ENCODE measurements at regions not wholly inside any gene's neighbourhood (a gene's known extent, or its start where the extent isn't known, plus 50 kb on each side); places are given as distances from the start of the nearest gene placed in this dataset.
"Not testable (repeated sequence)": the region's sequence is repeated elsewhere in the genome, so short reads cannot be mapped to it uniquely, and the experiment has no call there.

DNA sequence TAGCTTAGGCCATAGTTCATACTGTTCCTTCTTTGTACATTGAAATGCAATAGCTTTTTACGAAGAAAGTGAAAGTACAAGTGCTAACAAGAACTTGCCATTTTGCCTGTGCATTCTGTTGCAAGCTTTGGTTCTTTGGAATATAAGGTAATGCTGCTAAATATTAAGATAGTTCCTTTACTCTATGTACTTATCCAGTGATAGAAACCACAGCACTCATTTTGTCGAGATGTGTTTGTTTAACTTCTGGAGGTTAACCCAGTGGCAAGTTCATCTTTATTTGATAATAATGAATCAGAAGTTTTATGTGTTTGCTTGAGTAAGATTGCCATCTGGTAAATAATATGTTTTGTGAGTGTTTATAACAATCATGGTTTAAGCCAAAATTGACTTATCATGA is 373.1 kb upstream of the FANCL start:
- no peak for DNase-seq

DNA sequence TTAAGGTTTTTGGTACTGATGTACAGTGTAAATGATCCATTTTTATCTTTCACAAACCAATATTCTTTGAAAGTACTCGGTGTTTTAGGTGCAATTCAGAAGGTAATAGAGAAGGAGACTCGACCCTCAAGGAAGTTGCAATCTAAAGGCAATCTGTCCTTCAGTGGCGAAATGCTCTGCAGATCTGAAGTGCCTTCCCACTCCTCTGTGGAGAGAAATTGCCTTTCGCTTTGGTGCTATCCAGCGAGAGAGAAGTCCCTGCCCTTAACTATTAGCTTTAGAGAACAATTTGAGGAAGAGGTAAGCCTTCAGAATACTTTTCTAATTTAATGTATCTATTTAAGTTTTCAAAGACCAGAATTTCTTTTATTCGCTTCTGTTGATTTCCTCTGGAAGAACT is 371.8 kb upstream of the FANCL start:
- no peak for DNase-seq

DNA sequence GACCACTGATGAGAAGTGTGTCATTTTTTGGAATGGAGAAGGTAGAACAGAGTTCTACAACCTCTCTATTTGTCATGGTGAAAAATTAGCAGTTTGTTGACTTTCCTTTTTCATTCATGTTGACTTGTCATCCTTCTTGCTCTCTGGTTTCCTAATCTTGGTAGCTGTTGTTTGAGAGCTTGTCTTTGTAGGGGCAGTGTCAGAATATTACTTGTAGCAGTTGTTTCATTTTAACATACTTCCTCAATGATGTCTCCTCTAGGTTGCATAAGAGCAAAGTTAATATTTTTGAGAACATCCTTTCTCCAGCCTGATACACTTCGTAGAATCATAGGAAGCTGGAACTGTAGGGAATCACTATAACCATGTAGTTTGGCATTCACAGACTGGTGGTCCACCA is 368.2 kb upstream of the FANCL start:
- no peak for DNase-seq

DNA sequence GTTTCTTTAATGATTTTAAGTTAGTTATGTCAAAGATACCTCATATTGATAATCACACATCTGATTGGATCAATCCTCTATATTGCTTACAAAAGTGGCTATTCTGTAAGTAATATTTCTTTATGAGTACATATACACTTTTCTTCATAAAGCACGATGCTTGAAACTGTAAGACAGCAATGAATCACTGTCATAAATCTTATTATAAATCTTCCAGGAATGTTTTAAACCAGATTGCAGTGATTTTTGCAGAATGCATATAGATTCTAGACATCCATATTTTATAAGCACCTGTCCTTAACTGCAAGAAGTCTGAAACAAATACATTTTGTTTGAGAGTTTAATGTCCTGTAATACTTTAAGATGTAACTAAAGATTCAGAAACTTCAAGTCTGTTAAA is 367.0 kb upstream of the FANCL start:
- no peak for DNase-seq

DNA sequence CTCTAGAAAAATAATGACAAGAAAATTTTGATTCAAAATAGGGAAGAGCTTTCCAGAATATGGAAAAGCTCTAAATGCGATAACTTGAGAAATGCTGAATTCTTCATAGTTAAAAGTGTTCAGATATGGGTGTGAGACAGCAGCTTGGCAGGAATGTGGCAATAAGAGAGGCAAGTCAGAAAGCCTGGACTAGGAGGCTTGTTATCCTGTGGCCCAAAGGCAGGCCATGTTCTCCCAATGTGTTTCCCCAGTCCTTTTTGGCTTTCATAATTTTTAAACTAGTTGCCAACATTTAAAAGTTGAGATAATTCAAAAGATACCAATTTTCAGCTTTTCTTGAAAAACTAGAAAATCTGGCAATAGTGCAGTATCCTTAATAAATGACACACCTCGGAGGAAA is 366.3 kb upstream of the FANCL start:
- no peak for DNase-seq

DNA sequence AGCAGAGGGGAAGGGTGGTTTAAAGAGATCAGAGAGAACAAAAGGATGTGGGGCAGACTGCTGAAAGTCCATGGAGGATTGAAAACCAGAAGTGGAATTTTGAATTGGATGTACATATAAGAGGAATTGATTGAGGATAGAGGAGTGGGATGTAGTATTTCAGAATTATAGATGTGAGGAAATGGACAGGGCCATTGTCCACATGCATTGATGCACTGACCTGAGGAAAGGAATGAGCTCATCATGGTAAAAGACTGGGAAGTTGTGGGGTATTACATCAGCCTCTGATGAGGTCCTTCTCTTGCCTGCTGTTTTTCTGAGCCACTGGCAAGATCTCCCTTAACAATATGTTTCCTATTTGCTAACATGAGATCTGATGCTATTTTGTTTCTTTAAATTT is 365.7 kb upstream of the FANCL start:
- DNase-seq = peak; percentile 49

DNA sequence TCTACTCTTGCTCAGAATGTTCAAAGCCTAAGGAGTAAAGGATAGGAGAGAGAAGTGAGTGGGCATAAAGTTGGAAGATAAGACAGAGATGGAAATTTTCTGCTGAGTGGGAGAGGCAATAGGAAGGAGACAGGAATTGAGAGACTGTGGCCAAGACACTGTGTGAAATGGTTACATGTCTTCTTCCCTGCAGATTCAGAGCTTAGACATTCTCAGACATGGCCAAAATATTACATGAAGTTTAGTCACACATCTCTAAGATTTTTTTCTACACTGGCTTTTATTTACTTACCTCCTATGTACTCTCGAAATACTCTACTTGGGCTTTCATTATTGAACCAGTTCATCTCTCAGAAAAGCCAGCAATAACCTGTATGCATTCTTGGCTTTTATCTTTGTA is 363.0 kb upstream of the FANCL start:
- no peak for DNase-seq

DNA sequence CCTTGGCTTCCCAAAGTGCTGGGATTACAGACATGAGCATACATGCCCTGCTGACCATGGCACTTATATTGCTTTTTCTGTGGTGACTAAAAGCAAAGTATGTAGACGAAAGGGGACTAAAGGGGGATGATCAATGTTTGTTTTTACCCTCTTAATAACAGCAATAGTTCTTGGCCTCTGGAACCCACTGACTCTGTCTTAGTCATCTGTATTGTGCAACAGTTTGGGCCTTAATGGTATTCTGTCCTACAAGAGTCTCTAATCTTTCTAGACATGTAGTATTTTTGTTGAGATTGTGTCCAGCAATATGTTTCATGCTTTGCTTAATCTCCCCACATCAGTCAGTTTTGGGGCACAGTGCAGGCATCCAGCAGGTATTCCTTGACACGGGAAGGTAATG is 359.9 kb upstream of the FANCL start:
- DNase-seq = peak; percentile 19

DNA sequence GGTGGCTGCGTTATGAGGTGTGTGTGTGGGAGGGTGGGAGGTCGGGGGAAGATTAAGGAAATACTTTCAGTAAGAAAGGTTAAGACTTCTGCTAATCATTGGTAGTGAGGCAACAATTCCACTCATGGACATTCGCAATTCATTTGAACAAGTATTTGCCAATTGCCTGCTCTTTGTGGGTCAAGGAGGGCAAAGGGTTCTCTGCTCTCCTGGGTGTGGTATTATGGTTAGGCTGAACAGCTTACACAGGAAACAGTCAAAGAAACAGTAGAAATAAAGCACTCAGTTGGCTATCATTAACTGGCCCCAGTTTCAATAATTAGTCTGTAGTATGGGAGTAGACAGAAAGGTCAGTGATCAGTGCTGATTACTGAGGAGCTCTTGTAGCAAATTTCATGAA is 357.0 kb upstream of the FANCL start:
- DNase-seq = no peak

DNA sequence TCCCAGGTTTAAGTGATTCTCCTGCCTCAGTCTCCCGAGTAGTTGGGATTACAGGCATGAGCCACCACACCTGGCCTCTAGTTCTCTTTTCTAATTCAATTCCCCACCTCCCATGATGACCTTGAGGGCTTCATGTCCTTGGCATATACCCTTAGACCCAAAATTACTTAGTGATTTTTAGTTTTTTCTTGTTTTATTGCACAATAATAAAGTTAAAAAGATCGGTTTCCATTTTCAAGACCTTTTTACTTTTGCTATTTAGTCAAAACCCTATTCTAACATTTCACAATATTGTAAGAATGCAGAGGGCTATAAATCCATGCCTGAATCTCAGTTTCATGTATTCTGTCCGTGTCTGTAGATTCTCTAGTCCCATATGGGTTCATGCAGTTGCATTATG is 354.6 kb upstream of the FANCL start:
- DNase-seq = no peak

DNA sequence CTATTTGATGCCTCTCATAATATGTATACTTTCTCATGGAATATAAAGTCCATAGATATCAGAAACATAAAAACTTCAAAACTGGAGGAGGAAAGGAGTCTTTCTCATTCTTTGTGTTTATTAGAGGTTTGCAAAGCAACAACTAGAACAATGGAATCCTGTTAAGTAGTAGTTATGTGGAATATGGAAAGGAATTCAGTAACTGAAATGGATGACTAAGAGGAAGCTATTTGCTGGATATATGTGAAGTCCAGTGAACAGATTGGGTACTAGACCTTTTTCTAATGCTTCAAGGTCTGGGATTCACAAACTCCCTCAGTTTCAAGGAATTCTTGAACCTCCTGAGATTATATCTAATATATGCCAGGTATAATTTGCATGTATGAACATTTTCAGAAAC is 353.6 kb upstream of the FANCL start:
- DNase-seq = peak; percentile 14

DNA sequence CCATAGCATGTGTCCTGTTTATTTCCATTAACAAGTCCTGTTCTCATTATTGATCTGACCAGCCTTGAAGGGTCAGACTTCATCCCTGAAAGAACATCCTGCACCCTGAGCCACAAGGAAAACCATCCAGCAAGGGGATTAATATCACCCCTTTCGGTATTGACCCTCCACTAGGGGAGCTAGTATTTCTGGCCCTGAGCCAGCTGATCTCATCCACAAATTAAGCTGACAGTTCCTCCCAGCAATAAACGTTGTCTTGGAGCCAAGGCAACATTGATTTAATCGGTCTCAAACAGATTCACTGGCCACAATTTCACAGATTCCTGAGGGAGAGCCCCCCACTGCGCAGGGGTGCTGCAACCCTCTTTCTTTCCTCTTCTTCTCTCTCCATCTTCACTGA is 353.1 kb upstream of the FANCL start:
- DNase-seq = peak; percentile 15

DNA sequence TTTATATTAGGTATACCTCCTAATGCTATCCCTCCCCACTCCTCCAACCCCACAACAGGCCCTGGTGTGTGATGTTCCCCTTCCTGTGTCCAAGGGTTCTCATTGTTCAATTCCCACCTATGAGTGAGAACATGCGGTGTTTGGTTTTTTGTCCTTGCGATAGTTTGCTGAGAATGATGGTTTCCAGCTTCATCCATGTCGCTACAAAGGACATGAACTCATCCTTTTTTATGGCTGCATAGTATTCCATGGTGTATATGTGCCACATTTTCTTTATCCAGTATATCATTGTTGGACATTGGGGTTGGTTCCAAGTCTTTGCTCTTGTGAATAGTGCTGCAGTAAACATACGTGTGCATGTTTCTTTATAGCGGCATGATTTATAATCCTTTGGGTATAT is 345.1 kb upstream of the FANCL start:
- not testable (repeated sequence) for DNase-seq

DNA sequence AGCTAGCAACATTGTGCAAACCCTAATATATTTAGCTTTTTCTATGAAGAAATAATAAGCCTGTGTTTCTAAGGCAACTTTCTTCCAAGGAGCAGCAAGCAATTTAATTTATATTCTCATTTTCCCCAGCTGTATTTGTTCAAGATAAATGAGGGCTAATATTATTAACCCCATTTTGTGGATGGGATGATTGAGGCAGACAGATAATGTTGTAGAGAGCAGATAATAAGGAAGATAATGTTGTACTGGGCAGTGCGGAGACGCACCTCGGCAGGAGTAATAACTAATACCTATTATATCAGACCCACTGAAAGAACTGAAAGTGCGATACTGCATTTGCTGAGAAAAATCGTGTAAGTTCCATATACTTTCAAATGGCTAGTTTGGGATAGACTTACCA is 344.1 kb upstream of the FANCL start:
- no peak for DNase-seq

DNA sequence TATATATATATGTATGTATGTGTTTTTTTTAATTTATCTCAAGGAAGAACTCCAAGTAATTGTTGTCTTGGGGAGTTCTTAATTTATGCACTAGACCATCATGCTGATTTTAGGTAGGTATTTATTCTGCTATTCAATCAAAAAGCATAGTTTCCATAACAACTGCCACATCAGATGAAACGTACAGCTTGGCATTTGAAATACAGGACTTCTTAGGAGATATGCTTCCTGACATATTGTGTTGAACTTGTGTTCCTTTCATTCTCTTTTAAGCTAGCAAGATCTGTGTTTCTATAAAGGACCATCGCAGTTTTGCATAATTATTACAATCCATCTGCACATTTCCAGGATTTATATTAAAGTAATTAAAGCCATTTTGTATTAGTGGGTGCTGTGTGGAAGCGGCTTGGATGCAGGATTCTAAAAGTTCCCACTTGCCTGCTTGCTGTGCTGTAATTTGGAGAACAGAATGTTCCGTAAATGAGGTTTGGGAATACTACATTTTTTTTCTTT is 343.5 kb upstream of the FANCL start:
- DNase-seq = no peak

DNA sequence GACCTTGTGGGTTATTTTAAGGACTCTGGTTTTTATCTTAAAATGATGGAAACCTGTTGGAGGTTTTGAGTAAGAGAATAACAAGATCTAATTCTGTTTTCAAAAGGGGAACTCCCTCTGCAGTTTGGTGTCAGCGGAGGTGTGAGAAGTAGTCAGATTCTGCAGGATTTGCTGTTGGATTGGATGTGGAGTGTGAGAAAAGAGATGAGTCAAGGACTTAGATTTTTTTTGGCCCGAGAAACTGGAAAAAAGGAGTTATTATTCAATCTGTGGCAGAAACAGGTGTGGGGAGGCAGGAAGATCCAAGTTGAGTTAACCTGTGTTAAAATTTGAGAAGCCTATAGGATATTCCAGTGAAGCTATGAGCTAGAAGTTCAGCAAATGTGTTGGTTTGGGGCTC is 337.2 kb upstream of the FANCL start:
- no peak for DNase-seq

DNA sequence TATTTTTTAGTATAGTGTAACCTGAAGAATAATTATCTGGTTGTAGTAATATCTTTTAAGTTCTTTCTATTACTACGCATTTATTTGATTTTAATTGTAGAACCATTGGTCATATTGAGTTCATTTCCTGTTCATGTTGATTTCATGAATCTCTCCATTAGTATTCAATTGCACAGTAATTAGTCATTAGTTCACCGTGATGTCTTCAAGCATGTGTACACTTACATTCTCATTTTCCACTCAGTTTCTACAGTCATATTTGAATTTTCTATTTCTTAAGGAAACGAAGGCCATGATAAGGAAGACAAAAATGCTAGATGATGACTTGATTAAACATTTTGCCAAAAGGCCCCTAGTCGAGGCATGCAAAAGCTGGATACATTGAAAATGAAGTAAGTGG is 333.7 kb upstream of the FANCL start:
- DNase-seq = peak; percentile 17

DNA sequence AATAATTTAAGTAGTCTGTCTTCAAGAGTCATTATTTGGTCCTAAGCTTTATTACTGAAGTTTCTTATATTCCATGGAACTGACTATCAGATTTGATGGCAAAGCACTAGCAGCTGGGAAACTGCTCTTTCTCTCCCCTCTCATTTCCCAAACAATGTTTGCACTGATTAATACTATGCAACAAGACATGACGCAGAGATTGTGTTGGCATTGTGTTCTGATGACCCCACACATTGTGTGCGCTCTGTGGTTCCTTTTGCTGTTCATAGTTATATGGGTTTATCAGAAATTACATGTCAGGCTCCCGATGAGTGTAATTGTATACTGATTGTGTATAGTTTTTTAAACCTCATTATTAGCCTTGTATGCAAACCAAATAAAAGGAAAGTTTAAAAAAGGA is 331.6 kb upstream of the FANCL start:
- DNase-seq = no peak

DNA sequence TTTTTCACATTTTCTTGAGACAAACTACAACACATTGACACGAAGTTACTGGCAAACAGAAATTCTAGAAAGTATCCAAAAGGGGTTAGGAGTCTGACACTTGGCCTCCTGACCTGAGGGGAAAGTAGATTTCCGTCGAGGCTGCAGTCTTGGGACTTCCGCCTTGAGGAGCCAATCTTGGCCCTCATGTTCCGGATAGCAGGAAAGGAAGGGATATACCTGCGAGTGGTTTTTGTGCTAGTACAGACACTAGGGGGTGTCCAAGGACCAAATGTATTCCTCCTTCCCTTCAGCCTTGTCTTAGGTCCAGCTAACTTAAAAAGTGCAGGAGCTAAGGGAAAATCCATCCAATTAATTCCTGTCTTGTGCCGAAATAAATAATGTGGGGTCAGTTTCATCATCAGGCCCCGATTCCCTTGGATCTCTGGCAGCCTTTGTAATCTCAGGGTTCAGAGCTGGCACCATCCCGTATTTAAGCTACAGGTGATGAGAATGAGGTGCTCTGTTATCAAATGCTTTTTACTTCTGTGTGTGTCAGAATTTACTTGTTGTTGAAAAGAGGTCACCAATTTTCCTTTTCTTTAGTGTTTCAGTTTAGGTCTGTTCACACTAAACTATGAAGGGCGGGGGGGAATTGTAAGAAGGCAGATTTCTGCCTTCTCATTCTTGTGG is 330.2 kb upstream of the FANCL start:
- DNase-seq = peak; percentile 64

DNA sequence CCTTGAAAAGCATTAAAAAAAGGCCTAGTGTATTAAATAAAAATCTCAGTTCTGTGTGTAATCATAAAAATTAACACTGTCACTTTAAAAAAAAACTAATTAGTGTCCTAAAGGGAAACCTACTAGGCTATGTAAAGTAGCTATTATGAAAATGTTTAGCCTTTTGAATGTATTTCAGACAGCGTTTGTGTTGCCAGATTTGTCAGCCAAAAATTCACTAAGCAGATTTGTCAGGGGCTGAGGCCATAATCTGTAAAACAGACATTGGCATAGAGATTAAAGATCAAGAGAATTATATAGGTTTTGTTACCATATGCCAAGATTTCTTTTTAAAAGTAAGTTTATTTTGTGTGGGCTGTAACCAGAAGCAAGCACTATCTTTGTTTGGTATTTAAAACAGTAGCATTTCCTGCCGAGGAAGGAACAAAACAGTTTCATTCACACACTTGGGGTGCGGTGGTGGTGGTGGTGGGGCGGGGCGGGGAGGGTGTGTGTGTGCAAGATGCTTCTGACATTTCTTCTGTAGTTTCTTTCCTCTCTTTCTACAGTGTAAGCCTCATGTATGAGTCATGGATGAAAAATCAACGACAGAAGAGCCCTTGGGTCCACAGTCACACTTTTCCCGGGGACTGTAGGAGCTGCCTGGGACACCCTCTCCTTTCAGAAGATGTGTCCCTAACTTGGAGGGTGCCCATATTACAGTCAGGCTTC is 328.5 kb upstream of the FANCL start:
- DNase-seq = peak; percentile 41

DNA sequence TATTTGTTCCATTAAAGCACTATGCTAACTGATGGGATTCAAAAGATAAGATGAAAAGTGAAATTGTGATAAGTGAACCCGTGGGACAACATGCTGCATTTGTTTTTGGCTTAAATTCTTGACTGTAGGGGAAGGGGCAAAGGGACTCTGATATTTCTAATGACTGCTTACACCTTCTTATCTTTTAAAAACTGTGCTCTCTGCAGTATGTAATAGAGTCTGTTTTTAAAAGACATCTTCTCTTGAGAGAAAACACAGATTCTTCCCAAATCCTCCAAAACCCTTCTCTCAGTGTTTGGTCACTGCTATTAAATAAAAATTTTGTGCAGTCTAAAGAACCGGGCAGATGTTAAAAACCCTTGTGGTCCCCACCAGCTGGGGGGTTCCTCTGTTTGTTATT is 327.8 kb upstream of the FANCL start:
- DNase-seq = no peak

DNA sequence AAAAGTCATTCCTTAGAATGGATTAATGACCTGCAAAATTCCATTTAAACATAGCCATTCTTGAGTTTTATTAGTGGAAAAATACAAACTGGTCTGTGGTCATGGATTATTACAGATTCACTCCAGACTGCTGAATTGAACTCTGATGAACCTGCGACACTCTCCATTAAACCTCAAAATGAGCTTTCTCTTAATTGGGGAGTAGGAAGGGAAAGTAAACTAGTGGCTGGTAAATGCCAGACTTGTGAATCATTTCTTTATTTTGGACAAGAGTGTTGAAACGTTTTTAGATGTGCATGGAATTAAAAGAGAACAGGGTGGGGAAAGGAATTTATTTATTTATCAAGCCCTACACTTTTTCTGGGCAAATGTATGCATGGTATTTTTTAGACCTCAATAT is 321.2 kb upstream of the FANCL start:
- peak; percentile 73 for DNase-seq

DNA sequence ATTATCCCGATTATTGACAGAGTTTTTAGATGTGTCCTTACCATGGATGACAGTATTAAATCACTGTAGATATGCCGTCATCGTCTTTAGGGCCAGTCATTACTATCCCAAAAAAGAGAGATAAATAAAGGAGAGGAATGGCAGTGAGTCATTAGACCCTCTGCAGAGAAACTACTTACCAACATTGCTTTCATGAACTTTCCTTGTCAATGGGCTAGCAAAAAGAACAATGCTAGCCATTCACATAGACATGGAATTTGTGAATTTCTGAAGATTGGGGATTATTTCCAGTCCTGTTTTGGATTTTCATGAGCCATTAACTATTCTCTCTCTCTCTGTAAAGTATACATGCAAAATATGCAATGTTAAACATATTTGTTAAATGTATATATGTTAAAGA is 319.4 kb upstream of the FANCL start:
- DNase-seq = no peak

DNA sequence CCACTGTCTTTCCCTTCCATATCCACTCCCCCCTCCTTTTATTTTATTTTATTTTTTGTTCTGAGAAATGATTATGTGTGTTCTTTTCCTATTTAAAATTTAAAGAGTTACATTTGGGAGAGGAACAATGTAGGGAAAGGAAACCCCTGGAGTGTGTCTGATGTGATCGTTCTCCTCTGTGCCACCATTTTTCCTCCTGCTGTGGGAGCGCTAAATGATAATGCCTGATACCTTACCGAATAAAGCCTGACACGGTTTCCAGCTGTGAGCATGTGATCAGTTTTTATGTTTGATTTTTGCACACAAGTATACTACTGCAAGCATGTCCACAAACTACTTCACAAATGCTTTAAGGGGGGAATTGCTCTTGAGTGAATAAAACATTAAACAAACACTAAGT is 317.8 kb upstream of the FANCL start:
- no peak for DNase-seq

DNA sequence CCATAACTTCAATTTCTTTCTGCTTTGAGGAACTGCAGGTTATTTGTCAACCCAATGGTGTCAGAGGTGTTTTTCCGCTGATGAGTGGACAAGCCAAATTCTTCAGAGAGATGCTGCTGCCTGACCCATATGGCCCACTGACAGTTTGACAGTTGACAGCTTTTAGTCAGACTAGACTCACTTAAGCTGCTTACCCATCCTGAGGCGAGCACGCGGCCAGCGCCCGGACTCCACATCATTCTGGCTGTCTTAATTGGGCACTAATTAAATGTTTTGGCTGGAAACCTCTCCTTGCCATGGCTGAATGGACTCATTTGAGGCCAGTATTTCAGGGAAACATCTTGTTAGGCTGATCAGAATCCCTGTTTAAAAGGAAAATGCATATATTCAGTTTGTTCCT is 316.1 kb upstream of the FANCL start:
- DNase-seq = no peak

Data from fibroblast of skin of right quadriceps (primary cell).